PC-3 (cell line): ENCODE measurements at regions not wholly inside any gene's neighbourhood (a gene's known extent, or its start where the extent isn't known, plus 50 kb on each side); places are given as distances from the start of the nearest gene placed in this dataset.
A peak's percentile ranks its signal among the peaks of the same experiment; 100 is the strongest.

Source experiments
- ATAC-seq: fragments of 200-7000 bp; cut with Tn5 transposase; 2 replicates; pipeline ENCODE4 v1.9.1; 2020; ENCODE audit warnings: mild to moderate bottlenecking, moderate library complexity
- BruUV-seq: library from RNA; stranded (reverse); fragments of 400-500 nt; replicated peaks from 2 replicates; lab custom pipeline; 2021; lab: Mats Ljungman, UMichigan
- CTCF ChIA-PET: fragments of 300-600 bp; sonication (Branson Sonifier 250); formaldehyde crosslinking; loops from one replicate; lab custom pipeline; 2022; ENCODE audit warnings: antibody characterized with exemption; lab: Charles Lee
- POLR2A ChIA-PET: fragments of 300-600 bp; sonication (Branson Sonifier 250); formaldehyde crosslinking; loops from one replicate; lab custom pipeline; 2022; ENCODE audit warnings: antibody characterized with exemption; ENCODE audit not compliant: unreplicated experiment; lab: Charles Lee
- DNase-seq: peaks from one replicate; pipeline ENCODE4 v3.0.0-alpha.2; 2015
- H2AFZ ChIP-seq: fragments of 300-600 bp; sonication (generic); 2 replicates; pipeline ENCODE4 v1.6.0; 2016; ENCODE audit warnings: antibody characterized with exemption, low read length
- H3F3A ChIP-seq: fragments of 300-600 bp; sonication (generic); one replicate; pipeline ENCODE4 v1.6.0; 2017; ENCODE audit warnings: antibody characterized with exemption, low read length, control low read depth, mild to moderate bottlenecking; ENCODE audit not compliant: unreplicated experiment
- H3K27ac ChIP-seq: fragments of 300-600 bp; sonication (generic); 2 replicates; pipeline ENCODE4 v1.5.1; 2016; ENCODE audit warnings: mild to moderate bottlenecking, low read length
- H3K27me3 ChIP-seq: fragments of 300-600 bp; sonication (generic); 2 replicates; pipeline ENCODE4 v1.6.1; 2016; ENCODE audit warnings: low read length, mixed read lengths
- H3K36me3 ChIP-seq: fragments of 300-600 bp; sonication (generic); 2 replicates; pipeline ENCODE4 v1.6.1; 2016; ENCODE audit warnings: low read depth, mixed run types, low read length, mixed read lengths
- H3K4me1 ChIP-seq: fragments of 300-600 bp; sonication (generic); 2 replicates; pipeline ENCODE4 v1.5.1; 2016; ENCODE audit warnings: low read length; ENCODE audit not compliant: insufficient read depth
- H3K4me2 ChIP-seq: fragments of 300-600 bp; sonication (generic); 2 replicates; pipeline ENCODE4 v1.6.0; 2016; ENCODE audit warnings: low read length
- H3K4me3 ChIP-seq: fragments of 300-600 bp; sonication (generic); 2 replicates; pipeline ENCODE4 v1.5.1; 2016; ENCODE audit warnings: mild to moderate bottlenecking, low read length, mixed read lengths
- H3K79me2 ChIP-seq: fragments of 300-600 bp; sonication (generic); 2 replicates; pipeline ENCODE4 v1.6.1; 2017; ENCODE audit warnings: low read length, mixed read lengths
- H3K9ac ChIP-seq: fragments of 300-600 bp; sonication (generic); 2 replicates; pipeline ENCODE4 v1.6.0; 2016; ENCODE audit warnings: mild to moderate bottlenecking, low read length
- H3K9me2 ChIP-seq: fragments of 300-600 bp; sonication (generic); replicated peaks from 2 replicates; pipeline ENCODE4 v1.6.1; 2016; ENCODE audit warnings: mixed run types, low read length, mixed read lengths
- H3K9me3 ChIP-seq: fragments of 300-600 bp; sonication (generic); 2 replicates; pipeline ENCODE4 v1.6.1; 2016; ENCODE audit warnings: low read length, mixed read lengths
- H4K20me1 ChIP-seq: fragments of 300-600 bp; sonication (generic); 2 replicates; pipeline ENCODE4 v1.6.1; 2016; ENCODE audit warnings: low read length, mixed read lengths
- EZH2 ChIP-seq: fragments of 300-600 bp; sonication (generic); IDR thresholded peaks from one replicate; pipeline ENCODE4 v1.6.1; 2017; ENCODE audit warnings: antibody characterized with exemption, mild to moderate bottlenecking, low read length; ENCODE audit not compliant: unreplicated experiment
- EZH2phosphoT487 ChIP-seq: fragments of 300-600 bp; sonication (generic); IDR thresholded peaks from 2 replicates; pipeline ENCODE4 v1.6.1; 2018; ENCODE audit warnings: mild to moderate bottlenecking, antibody characterized with exemption, low read length, borderline replicate concordance
- intact Hi-C: fragments of 100-400 bp; cut with micrococcal nuclease; formaldehyde crosslinking; loops from 2 replicates; pipeline ENCODE4 v1.9.0; 2023
- TF ChIP-seq, protein P1 (sequence below): fragments of 300-600 bp; sonication (generic); conservative IDR thresholded peaks from 2 replicates; pipeline ENCODE4 v1.5.1; 2017; ENCODE audit warnings: antibody characterized with exemption, low read depth, mild to moderate bottlenecking, low read length

DNA sequence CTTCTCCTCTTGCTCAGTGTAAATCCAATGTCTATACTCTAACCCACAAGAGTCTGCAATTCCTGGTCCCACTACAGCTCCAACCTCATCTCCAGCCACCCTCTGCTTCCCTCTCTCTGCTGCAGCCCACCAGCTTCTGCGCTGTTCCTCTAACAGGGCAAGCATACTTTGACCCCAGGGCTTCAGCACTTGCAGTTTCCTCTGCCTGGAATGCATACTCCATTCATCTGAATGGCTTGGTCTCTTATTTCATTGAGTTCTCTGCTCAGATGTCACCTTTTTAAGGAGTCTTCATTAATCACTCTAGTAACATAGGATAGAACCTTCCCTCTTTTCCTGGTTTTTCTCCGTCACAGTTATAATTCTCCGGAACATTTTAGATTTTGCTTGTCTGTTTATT, 141.6 kb downstream of the BUD13 start:
- DNase-seq = no peak
- Histone ChIP-seq H3K27ac (no peak overlapping the region), H3K4me1 (no peaks in the 10 kb centered on the region), H3K9me2 (no peaks in the 10 kb centered on the region), H3K4me2 (no peak overlapping the region), H3K79me2 (no peaks in the 10 kb centered on the region), H2AFZ (no peak overlapping the region), H3K4me3 (no peak overlapping the region), H3K9ac (no peak overlapping the region), H3F3A (no peaks in the 10 kb centered on the region), H3K36me3 (no peaks in the 10 kb centered on the region), H3K27me3 (peaks cover 25% of the 10 kb centered on the region), H3K9me3 (no peaks in the 10 kb centered on the region), H4K20me1 (no peaks in the 10 kb centered on the region)
- ChIA-PET CTCF (no interaction called here), POLR2A (no interaction called here)
- no peak for ATAC-seq
- intact Hi-C loops = no loop called here
- no TSS peak for BruUV-seq
- TF ChIP-seq EZH2phosphoT487 (no peak), EZH2 (no peak)
- TF ChIP-seq, protein P1, sequence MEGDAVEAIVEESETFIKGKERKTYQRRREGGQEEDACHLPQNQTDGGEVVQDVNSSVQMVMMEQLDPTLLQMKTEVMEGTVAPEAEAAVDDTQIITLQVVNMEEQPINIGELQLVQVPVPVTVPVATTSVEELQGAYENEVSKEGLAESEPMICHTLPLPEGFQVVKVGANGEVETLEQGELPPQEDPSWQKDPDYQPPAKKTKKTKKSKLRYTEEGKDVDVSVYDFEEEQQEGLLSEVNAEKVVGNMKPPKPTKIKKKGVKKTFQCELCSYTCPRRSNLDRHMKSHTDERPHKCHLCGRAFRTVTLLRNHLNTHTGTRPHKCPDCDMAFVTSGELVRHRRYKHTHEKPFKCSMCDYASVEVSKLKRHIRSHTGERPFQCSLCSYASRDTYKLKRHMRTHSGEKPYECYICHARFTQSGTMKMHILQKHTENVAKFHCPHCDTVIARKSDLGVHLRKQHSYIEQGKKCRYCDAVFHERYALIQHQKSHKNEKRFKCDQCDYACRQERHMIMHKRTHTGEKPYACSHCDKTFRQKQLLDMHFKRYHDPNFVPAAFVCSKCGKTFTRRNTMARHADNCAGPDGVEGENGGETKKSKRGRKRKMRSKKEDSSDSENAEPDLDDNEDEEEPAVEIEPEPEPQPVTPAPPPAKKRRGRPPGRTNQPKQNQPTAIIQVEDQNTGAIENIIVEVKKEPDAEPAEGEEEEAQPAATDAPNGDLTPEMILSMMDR = no peak

DNA sequence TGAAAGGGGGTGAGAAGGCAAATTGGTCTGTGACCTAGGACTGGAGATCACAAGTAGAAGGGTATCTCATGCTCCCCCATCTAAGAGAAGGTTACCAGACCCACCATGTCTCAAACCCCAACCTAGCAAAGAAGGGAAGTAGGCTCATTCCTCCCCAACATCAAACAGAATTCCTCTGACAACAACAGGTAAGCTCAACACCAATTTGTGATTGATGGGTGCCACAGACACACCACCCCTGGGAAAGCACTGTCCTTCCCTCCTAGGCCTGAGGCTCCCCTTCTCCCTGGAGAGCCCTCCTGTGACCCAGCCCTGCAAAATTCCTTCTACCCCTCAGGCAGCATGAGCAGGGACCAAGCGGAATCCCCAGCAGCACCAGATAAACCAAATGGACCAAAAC, 154.3 kb downstream of the BUD13 start:
- H3K9me3 ChIP-seq = no peaks in the 10 kb centered on the region
- no peaks in the 10 kb centered on the region for H3K9me2 ChIP-seq
- H3K4me3 ChIP-seq = no peak overlapping the region
- BruUV-seq = no TSS peak
- no peak overlapping the region for H3K4me2 ChIP-seq
- ChIA-PET POLR2A (no interaction called here), CTCF (no interaction called here)
- no peak overlapping the region for H3K9ac ChIP-seq
- TF ChIP-seq, protein P1 = no peak
- TF ChIP-seq EZH2phosphoT487 (no peak), EZH2 (no peak)
- no peak overlapping the region for H3K27ac ChIP-seq
- no peak overlapping the region for H2AFZ ChIP-seq
- no peaks in the 10 kb centered on the region for H3K4me1 ChIP-seq
- no peak for DNase-seq
- no peaks in the 10 kb centered on the region for H4K20me1 ChIP-seq
- no peaks in the 10 kb centered on the region for H3K36me3 ChIP-seq
- no peaks in the 10 kb centered on the region for H3F3A ChIP-seq
- H3K27me3 ChIP-seq = peaks cover 45% of the 10 kb centered on the region
- no peak for ATAC-seq
- no peaks in the 10 kb centered on the region for H3K79me2 ChIP-seq
- intact Hi-C loops = no loop called here

DNA sequence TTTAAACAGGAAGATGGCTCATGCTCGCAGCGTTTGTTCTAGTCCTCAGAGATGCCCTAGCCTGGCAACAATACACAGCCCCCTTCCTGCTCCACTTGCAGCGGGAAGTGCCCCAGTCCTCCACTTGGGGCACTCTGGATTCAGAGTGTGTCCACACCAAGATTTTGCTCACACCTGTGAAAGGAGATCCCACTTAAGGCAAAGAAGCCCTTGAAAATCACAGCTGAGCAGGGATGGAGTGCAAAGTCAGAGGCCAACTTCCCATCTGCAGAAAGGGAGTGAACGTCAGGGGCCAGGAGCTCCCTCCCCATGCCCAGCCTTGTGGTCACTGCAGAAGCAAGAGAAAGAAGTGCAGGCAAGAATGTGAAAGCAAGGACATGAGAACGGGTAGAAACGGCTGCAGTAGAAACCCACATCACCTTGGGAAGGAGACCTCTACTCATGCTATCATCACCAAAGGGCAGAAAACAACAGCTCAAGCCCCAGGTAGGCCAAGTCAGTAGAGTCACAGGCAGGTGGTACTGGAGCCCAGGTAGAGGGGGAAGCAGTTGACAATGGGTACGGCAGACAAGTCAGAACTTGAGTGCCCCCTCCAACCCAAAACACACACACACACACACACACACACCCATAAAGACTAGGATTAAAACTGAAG, 157.4 kb downstream of the BUD13 start:
- ATAC-seq (no peak), DNase-seq (no peak)
- CTCF ChIA-PET = no interaction called here
- no peaks in the 10 kb centered on the region for H3K36me3 ChIP-seq
- no TSS peak for BruUV-seq
- no peaks in the 10 kb centered on the region for H3K79me2 ChIP-seq
- H3K4me1 ChIP-seq = no peaks in the 10 kb centered on the region
- no peak overlapping the region for H3K27ac ChIP-seq
- H3F3A ChIP-seq = no peaks in the 10 kb centered on the region
- POLR2A ChIA-PET = no interaction called here
- no peak for TF ChIP-seq EZH2phosphoT487
- TF ChIP-seq, protein P1 = peak; percentile 28
- no peak overlapping the region for H3K9ac ChIP-seq
- no peaks in the 10 kb centered on the region for H3K9me3 ChIP-seq
- no peaks in the 10 kb centered on the region for H3K9me2 ChIP-seq
- H4K20me1 ChIP-seq = no peaks in the 10 kb centered on the region
- peaks cover 59% of the 10 kb centered on the region for H3K27me3 ChIP-seq
- no peak overlapping the region for H2AFZ ChIP-seq
- H3K4me2 ChIP-seq = no peak overlapping the region
- intact Hi-C loops = no loop called here
- no peak overlapping the region for H3K4me3 ChIP-seq
